Muscle of back (tissue), 3 donors: ENCODE measurements at regions not wholly inside any gene's neighbourhood (a gene's known extent, or its start where the extent isn't known, plus 50 kb on each side); places are given as distances from the start of the nearest gene placed in this dataset.

Experiments
- DNase-seq, 3 donors: peaks; one replicate each; pipeline versions ENCODE4 v3.0.0 to v3.0.0-alpha.2; 2013

GRCh38 chr18:34159691-34160185 is 65.0 kb downstream of the NOL4 start:
- peak in 1 of 3 donors; percentile 2 for DNase-seq

- peak; percentile 46 to 88 (median 74) for DNase-seq
Measured at GRCh38 chr18:34158881-34159690, 65.6 kb downstream of the NOL4 start.

- DNase-seq: peak in 1 of 3 donors; percentile 9
Measured at GRCh38 chr18:34153711-34154110, 71.0 kb downstream of the NOL4 start.

GRCh38 chr18:34131006-34131405 is 93.7 kb downstream of the NOL4 start:
- no peak for DNase-seq

DNA sequence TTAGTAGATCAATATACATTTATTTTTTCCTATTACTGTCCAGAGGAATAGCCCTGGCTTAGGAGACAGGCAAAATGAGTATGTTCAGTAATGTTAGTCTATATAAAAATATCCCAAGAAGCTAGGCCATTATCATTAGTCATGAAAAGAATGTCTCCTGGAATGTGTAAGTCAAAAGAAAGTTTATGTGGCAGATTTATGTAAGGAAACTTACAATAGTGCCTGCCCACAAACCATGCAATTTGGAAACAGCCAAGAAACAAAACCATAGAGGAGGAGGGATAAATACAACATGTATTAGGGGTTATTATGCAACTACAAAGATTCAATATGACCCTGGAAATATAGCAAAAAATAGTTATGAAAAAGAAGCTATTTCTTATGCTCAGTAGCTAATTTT is 96.3 kb downstream of the NOL4 start:
- DNase-seq: peak in 1 of 3 donors; percentile 33

- no peak for DNase-seq
Measured at GRCh38 chr18:34126121-34126520, 98.6 kb downstream of the NOL4 start.

DNA sequence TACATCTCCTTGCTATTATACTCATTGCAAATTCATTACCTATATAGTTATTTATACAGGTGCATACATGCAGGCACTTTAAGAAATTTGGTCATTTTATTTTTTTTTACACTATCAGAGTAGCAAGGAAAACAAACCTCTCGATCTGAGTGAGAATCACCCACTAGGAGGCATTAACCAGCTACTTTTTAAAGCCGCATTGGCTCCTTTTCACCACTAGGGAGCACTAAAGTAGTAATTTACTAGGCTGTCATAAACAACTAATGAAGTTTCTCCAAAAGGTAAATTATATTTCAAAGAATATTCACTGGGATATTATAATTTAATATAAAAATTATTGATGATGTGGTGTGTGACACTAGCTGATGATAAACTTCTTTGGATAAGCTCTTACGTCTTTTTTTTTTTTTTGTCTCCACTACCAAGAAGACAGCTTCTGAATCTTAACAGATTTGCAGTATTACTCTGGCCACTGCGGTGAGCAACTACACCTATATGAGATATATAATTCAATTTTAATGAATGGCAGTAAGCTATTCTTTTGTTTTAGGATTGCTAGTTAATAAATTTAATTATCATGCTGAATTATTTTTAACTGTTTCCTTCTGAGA is 101.9 kb downstream of the NOL4 start:
- peak; percentile 33 to 61 (median 36) for DNase-seq

DNA sequence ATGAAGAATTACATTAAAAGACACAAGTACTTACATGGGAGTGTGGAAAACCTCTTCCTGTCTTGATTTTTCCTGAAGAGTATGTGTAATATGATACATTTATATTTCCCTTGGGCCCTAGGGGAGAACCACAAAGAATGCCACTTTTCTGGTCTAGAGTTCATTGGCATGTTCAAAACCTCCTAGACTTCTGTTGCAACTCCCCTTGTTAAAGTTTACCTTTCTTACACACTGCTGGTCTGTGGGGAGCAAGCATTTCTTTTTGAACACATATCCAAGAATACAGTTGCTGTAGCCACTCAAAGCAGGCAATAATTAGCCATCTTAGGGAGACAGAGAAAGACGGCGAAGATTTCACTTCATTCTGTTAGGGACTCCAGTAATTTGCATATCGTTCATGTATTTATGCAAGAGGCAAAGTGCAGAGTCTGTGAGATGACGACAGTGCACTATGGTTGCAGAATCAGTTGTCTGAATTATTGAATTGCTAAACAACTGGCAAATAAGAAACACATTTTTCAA is 103.5 kb downstream of the NOL4 start:
- DNase-seq: peak in 1 of 3 donors; percentile 33

DNA sequence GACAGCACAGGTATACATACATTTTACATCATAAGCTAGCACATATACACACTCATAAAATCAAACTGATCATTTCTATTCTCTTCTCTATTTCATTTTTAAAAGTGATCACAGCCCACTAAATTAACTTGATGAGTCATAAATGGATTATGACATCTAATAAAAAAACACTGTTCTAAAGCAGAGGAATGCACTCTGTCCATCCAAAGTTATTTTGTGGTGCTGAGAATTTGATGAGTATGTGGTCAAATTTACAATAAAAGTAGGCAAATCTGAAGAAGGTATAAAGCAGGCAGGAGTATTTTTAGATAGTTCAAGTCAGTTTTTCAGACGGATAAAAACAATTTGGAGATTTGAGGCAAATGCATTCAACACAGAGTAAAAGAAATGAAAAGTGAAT is 104.4 kb downstream of the NOL4 start:
- no peak for DNase-seq

DNA sequence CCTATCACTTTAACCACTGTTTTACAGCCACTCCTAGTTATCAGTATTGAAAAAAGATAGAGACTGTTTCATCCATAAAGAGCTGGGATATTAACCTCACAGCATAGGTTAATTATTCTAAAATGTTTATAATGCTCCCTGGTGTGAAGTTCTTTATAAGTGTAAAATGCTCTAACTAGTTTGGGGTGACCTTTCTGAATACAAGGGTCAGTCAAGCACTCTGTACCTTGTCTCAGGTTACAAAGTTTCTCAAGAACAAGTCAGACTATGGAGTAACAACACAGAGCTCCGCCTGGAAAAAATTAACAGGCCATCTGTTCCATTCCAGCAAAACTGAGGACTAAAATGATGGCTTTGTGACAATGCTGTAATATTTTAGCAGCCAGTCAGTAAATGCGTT is 107.4 kb downstream of the NOL4 start:
- DNase-seq: no peak

DNA sequence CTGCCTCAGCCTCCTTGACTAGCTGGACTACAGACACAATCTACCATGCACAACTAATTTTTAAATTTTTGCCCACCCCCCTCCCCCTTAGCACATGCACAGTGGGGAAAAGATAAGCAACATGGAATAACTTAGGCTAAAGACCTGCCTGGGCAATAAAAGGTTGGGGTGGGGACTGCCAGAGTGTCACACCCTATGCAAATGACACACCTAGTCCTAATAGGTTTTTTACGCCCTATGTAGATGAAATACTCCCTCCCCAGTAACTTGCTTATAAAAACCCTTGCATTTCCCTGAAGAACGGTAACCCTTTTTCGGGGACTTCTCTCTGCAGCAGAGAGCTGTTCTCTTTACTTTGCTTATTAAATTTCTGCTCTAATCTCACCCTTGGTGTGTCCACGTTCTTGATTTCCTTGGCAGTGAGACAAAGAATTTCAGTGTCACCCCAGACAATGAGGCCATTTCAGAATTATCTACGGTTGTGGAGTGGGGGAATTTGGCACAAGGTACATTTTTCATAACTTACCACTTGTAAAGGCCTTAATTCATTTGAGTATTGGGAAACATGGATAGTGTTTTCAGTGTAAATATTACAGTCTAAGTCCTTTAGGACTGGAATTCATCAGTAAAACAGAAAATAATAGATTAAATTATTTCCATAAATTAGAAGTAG is 109.2 kb downstream of the NOL4 start:
- DNase-seq: no peak

DNA sequence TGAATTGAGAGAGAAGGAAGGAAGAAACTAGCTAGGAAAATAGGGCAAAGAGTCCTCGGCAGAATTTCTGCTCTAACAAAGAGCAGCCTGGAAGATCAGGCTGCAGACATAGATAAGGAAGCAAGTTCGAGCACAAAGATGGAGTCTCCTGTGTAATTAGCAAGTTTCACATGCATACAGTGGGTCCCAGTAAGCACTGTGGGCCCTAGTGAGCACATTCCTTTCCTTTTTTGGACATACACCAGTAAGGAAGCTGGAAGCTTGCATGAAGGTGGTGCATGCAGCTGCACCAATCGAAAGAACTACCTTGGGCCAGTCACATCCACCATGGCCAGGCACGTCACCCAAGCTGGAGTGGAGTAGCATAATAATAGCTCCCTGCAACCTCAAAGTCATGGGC is 109.7 kb downstream of the NOL4 start:
- no peak for DNase-seq

- DNase-seq: no peak
Measured at GRCh38 chr18:34108206-34108605, 116.5 kb downstream of the NOL4 start.

GRCh38 chr18:34098109-34098508 is 126.6 kb downstream of the NOL4 start:
- DNase-seq: no peak

GRCh38 chr18:34097312-34097711 is 127.4 kb downstream of the NOL4 start:
- DNase-seq: no peak

DNA sequence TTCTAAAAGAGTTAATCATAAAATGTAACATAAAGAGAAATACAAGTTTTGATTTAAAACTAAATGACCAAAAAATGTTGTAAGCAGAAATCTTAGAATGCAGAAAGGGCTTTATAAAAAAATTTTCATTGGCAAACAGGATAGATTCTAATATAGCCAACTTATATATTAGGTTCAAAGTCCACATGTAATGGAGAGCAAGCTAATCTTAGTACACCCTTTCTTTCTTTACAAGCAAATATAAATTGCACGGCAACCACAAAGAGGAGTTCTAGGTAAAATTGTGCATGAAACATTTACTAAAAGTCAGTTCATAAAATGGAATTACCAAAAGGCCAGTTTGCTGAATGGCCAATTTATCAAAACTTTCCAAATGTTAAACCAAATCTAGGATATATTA is 130.6 kb downstream of the NOL4 start:
- no peak for DNase-seq

GRCh38 chr18:34092796-34093195 is 131.9 kb downstream of the NOL4 start:
- no peak for DNase-seq

DNA sequence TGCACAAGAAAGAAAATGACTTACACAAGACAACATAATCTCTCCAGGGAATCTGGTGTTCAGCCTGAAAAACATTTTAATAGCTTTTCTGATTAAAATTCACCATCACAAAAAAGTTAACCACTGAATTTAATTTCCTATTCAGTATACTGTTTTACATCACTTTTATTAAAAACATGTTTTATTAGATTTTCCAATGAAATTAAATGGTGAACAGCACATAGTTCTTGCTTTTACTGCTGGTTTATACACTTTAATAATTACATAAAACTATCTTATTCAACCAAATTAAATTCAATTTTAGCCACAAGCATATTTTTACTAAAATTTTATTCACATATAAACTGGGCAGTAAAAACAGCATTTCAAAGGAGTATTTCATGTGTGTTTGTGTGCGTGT is 138.3 kb downstream of the NOL4 start:
- no peak for DNase-seq

- no peak for DNase-seq
Measured at GRCh38 chr18:34085140-34085739, 139.5 kb downstream of the NOL4 start.

- DNase-seq: no peak
Measured at GRCh38 chr18:34084635-34085034, 140.1 kb downstream of the NOL4 start.

DNA sequence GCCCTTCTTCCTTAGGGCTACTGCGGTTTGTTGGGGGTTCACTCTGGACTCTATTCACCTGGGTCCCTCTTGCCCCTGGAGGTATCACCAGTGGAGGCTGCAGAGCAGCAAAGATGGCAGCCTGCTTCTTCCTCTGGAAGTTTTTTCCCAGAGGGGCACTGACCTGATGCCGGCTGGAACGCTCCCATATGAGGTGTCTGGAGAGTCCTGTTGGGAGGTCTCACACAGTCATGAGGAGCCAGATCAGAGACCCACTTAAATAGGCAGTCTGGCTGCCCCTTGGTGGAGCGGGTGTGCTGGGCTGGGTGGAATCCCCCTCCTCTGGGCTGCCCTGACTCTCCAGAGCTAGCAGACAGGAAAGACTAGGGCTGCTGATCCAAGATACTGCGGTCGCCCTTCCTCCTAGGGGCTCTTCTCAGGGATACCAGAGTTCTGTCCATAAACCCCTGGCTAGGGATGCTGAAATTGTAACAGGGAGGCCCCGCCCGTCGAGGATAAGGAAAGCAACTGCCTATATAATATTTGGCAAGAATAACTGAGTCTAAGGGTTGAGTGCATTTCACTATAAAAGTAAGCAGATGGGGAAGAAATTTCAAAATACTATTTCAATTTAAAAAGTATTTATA is 140.7 kb downstream of the NOL4 start:
- peak in 2 of 3 donors; percentile 0 to 62 for DNase-seq

GRCh38 chr18:34077599-34077998 is 147.1 kb downstream of the NOL4 start:
- no peak for DNase-seq
